Pancreas (tissue), 10 donors: ENCODE measurements at regions not wholly inside any gene's neighbourhood (a gene's known extent, or its start where the extent isn't known, plus 50 kb on each side); places are given as distances from the start of the nearest gene placed in this dataset.

ENCODE experiments used
- ATAC-seq, 4 donors: fragments of 200-7000 bp; cut with Tn5 transposase; one replicate each; pipeline versions ENCODE4 v1.8.0 to v1.9.1; 2020; ENCODE audit warnings: mild to moderate bottlenecking in 4 of 4, moderate library complexity in 4 of 4
- DNase-seq, 6 donors: peaks; one replicate each; pipeline ENCODE4 v3.0.0-alpha.2; 2020
- FAIRE-seq: peaks from 2 replicates; lab custom pipeline; 2012; peaks lifted over from hg19 to GRCh38; lab: Jason Lieb, UNC
- H3K27ac ChIP-seq, 4 donors: fragments of 200-600 bp; sonication (generic); 1 replicate in 3 of 4; 2 replicates in 1 of 4; pipeline versions ENCODE4 v1.5.0 to v1.8.0; 2020
- H3K27me3 ChIP-seq, 4 donors: fragments of 200-600 bp; one replicate each; pipeline ENCODE4 v1.8.0; 2021
- H3K36me3 ChIP-seq, 3 donors: fragments of 200-600 bp; sonication (generic) in 1 of 3; one replicate each; pipeline versions ENCODE4 v1.5.0 to v1.8.0; 2020 to 2021
- H3K4me1 ChIP-seq, 3 donors: fragments of 200-600 bp; one replicate each; pipeline ENCODE4 v1.8.0; 2021
- H3K4me3 ChIP-seq, 4 donors: fragments of 200-600 bp; sonication (generic) in 2 of 4; one replicate each; pipeline versions ENCODE4 v1.5.0 to v1.8.0; 2020 to 2021
- H3K9me3 ChIP-seq, 4 donors: fragments of 200-600 bp; one replicate each; pipeline ENCODE4 v1.8.0; 2021
- WGBS, 2 donors: extraction: QIAGEN DNeasy Blood & Tissue Kit; methylation state at CpG; one replicate each; pipeline ENCODE4 v1.1.7; 2013; 5-methylcytosine and 5-hydroxymethylcytosine counted together
- intact Hi-C, 3 donors: fragments of 100-400 bp; cut with DNase I; formaldehyde crosslinking; loops; one replicate each; pipeline versions ENCODE4 v1.11.1 to v1.14.2; 2022
- TF ChIP-seq, protein P1 (sequence below), 4 donors: fragments of 200-600 bp; sonication (generic) in 3 of 4; IDR thresholded peaks; one replicate each; pipeline versions ENCODE4 v1.5.0 to v1.8.0; 2021; ENCODE audit warnings: antibody characterized with exemption in 4 of 4
- donor health status: healthy with polysubstance abuse.
- donor health status: DM: no; HTN: no; CAD: no; lungs with moderate emphysema.
- donor health status: DM: no; HTN: no; CAD: no.
- donor health status: control.
- donor health status: control.
- donor health status: Bipolar disorder and iron deficiency.
- donor health status: DM: yes; HTN: yes; CAD: no.
- donor health status: DM: no; HTN: no; CAD: no.
- donor health status: DM: no; HTN: no; CAD: no.
- donor health status: DM: yes; HTN: yes; CAD: no.

DNA sequence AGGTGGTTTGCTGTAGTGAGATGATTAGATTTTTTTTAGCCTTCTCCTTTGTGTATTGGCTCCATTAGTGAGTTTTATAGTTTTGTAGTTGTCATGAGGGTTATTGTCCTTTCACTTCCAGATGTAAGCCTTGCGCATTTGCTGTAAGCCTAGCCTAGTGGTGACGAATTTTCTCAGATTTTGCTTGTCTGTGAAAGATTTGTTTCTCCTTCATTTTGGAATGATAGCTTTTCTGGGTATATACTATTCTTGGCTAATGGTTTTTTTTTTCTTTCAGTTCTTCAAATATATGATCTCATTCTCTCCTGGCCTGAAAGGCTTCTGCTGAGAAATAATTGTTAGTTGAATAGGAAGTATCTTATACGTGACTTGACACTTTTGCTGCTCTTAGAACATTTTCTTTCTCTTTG lies 166.5 kb upstream of the THRB start:
- Histone ChIP-seq H3K36me3 (no peaks in the 10 kb centered on the region), H3K4me3 (no peak overlapping the region), H3K4me1 (peaks cover 0 to 7% (median 0%) of the 10 kb centered on the region in 3 donors), H3K9me3 (no peaks in the 10 kb centered on the region), H3K27me3 (no peaks in the 10 kb centered on the region), H3K27ac (no peak overlapping the region)
- DNase-seq (no peak), ATAC-seq (no peak), FAIRE-seq (no peak)
- intact Hi-C loops = no loop called here
- 92% methylated on average over 3 of the region's 3 CpGs for WGBS, 2 donors
- TF ChIP-seq, protein P1, sequence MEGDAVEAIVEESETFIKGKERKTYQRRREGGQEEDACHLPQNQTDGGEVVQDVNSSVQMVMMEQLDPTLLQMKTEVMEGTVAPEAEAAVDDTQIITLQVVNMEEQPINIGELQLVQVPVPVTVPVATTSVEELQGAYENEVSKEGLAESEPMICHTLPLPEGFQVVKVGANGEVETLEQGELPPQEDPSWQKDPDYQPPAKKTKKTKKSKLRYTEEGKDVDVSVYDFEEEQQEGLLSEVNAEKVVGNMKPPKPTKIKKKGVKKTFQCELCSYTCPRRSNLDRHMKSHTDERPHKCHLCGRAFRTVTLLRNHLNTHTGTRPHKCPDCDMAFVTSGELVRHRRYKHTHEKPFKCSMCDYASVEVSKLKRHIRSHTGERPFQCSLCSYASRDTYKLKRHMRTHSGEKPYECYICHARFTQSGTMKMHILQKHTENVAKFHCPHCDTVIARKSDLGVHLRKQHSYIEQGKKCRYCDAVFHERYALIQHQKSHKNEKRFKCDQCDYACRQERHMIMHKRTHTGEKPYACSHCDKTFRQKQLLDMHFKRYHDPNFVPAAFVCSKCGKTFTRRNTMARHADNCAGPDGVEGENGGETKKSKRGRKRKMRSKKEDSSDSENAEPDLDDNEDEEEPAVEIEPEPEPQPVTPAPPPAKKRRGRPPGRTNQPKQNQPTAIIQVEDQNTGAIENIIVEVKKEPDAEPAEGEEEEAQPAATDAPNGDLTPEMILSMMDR (IDR thresholded peaks at IDR 0.05) = no peak

DNA sequence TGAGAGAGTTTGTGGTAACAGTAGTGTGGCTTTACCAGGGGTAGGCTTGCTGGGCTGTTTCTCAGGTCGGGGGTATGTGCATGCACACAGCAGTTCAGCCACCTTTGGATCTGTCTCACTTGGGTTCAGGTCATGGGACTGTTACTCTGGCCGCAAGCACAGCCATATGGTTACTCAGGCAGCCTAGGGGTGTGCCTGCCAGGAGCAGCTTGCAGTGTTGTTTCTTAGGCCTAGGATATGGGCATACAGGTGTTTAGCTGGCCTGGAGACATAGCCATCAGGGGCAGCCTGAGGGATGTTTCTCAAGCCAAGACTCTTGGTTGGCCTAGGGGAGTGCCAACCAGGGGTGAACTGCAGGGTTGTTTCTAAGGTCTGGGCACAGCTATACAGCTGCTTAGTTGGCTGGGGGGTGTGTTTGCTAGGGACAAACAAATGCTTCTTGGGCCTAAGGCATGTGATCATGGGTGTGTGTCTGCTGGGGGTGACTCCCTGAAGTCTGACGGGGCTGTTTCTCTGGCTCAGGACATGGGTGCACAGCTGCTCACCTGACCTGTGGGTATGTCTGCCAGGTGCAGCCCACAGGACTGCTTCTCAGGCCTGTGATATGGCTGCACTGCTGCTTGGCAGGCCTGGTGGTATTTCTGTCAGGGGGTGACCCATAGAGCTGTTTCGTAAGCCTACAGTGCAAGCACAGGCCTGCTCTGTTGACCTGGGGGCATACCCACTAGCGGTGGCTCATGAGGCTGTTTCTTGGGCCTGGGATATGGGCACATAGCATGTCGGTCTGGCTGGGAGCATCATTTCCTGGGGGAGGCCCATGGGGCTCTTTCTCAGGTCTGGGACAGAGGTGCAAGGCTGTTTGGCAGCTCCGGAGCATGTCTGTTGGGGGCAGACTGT lies 168.0 kb upstream of the THRB start:
- TF ChIP-seq, protein P1 (IDR thresholded peaks at IDR 0.05) = no peak
- Histone ChIP-seq H3K27ac (no peak overlapping the region), H3K27me3 (no peaks in the 10 kb centered on the region), H3K4me3 (no peak overlapping the region), H3K9me3 (no peaks in the 10 kb centered on the region), H3K4me1 (peaks cover 0 to 7% (median 0%) of the 10 kb centered on the region in 3 donors), H3K36me3 (no peaks in the 10 kb centered on the region)
- ATAC-seq (peak; percentile 82 to 94 (median 88)), FAIRE-seq (no peak), DNase-seq (peak in 5 of 6 donors; percentile 37 to 70 (median 57))
- WGBS, 2 donors = 81 to 82% methylated on average over 7 of the region's 7 CpGs
- intact Hi-C loops = no loop called here

DNA sequence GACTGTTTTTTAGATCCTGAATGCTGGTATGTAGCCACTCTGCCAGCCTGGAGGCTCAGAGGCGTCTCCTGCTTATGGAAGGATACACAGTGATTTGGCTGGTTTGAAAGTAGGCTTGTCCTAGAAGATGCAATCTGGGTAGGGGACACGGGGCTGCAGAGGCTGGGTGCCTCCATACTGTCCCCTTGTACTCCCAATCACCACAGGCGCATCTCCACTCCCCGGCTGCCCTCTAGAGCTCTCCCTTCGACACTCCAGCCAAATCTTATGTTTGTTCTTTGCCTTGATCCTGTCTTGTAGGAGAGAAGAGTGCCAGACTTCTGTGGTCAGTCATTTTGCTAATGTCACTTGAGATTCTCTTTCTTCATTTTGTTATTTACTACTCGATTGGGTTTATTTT lies 168.8 kb upstream of the THRB start:
- H3K27ac ChIP-seq = no peak overlapping the region

DNA sequence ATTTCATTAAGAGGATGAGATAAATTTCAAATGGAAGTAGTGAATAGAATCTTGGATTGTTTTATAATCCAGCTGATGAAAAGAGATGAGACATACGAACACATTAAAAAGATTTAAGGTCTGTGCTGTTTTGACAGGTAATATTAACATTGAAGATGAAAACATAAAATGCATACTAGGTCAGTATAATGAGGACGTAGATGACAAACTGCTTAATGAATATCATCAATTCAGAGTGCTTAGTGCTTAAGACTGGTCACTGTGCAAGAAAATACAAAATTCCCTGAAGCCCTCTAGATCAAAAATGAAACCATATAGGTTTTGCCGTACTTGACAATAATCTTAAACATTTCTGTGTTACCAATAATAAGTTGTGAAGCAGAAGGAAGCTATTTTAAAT lies 173.4 kb upstream of the THRB start:
- no peaks in the 10 kb centered on the region for H3K36me3 ChIP-seq
- no peak overlapping the region for H3K27ac ChIP-seq
- no peak overlapping the region for H3K4me3 ChIP-seq
- FAIRE-seq (no peak), ATAC-seq (no peak), DNase-seq (no peak)
- H3K4me1 ChIP-seq = no peaks in the 10 kb centered on the region
- no peaks in the 10 kb centered on the region for H3K27me3 ChIP-seq
- 86 to 88% methylated on average over 3 of the region's 3 CpGs for WGBS, 2 donors
- intact Hi-C loops = no loop called here
- TF ChIP-seq, protein P1 (IDR thresholded peaks at IDR 0.05) = no peak
- H3K9me3 ChIP-seq = no peaks in the 10 kb centered on the region

More for the DNA sequence above, 168.8 kb upstream of the THRB start:
- Histone ChIP-seq H3K36me3 (no peaks in the 10 kb centered on the region), H3K9me3 (no peaks in the 10 kb centered on the region), H3K27me3 (no peaks in the 10 kb centered on the region), H3K4me3 (no peak overlapping the region), H3K4me1 (peaks cover 0 to 5% (median 0%) of the 10 kb centered on the region in 3 donors)
- peak in 1 of 4 donors; percentile 2 for ATAC-seq
- DNase-seq = no peak
- 83 to 89% methylated on average over 6 of the region's 6 CpGs for WGBS, 2 donors
- no peak for FAIRE-seq
- TF ChIP-seq, protein P1 (IDR thresholded peaks at IDR 0.05) = no peak
- intact Hi-C loops = no loop called here

DNA sequence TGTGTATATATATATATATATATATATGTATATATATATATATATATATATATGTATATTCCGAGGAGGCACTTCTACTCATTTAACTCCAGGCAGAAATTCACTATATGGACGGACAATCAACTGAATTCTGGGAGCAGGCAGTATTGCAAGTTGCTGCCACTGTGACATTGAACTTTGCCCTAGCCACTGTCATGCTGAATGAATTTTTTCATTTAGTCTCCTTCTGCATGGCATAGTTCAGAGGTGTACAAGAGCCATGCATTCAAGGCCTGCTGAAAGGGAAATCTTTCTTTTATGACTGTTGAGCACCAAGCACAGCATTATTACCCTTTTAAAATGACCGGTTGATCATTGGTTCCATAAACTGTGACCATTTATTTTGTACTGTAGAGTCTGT lies 176.2 kb upstream of the THRB start:
- no peaks in the 10 kb centered on the region for H3K4me1 ChIP-seq
- ATAC-seq = no peak
- no peaks in the 10 kb centered on the region for H3K9me3 ChIP-seq
- no peaks in the 10 kb centered on the region for H3K27me3 ChIP-seq
- H3K36me3 ChIP-seq = no peaks in the 10 kb centered on the region
- no peak for FAIRE-seq
- no peak overlapping the region for H3K4me3 ChIP-seq
- 76 to 84% methylated on average over 3 of the region's 3 CpGs for WGBS, 2 donors
- no peak overlapping the region for H3K27ac ChIP-seq
- intact Hi-C loops = no loop called here
- TF ChIP-seq, protein P1 (IDR thresholded peaks at IDR 0.05) = no peak
- no peak for DNase-seq
